A549 (cell line): ENCODE measurements at regions not wholly inside any gene's neighbourhood (a gene's known extent, or its start where the extent isn't known, plus 50 kb on each side); places are given as distances from the start of the nearest gene placed in this dataset.

Source experiments
- ATAC-seq, 2 experiments: fragments of 200-7000 bp in 1 of 2; fragments of >200 bp in 1 of 2; cut with Nextera tagmentation in 1 of 2; cut with Tn5 transposase in 1 of 2; 3 replicates each; pipeline versions ENCODE4 v1.8.0 to v1.9.1; 2018 to 2020; ENCODE audit warnings: mild to moderate bottlenecking in 1 of 2, moderate library complexity in 1 of 2
- CTCF ChIA-PET: fragments of 300-600 bp; sonication (Branson Sonifier 250); formaldehyde crosslinking; extraction: SDS; loops from one replicate; lab custom pipeline; 2021; ENCODE audit warnings: antibody characterized with exemption, inconsistent platforms; lab: Yijun Ruan, JAX
- POLR2A ChIA-PET: fragments of 350-600 bp; formaldehyde crosslinking; extraction: SDS; loops from one replicate; lab custom pipeline; 2021; ENCODE audit warnings: antibody characterized with exemption, inconsistent platforms; lab: Yijun Ruan, JAX
- DNase-seq, 2 experiments: peaks; one replicate each; pipeline versions ENCODE4 v3.0.0 to v3.0.0-alpha.2; 2011 to 2016; ENCODE audit warnings: low read depth in 1 of 2, low spot score in 1 of 2
- FAIRE-seq: peaks from 2 replicates; lab custom pipeline; 2011; peaks lifted over from hg19 to GRCh38; lab: Jason Lieb, UNC
- H3K27ac ChIP-seq, 2 experiments: fragments of >200 bp; sonication (Bioruptor Twin); formaldehyde crosslinking; 3 replicates each; pipeline ENCODE4 v1.5.1; 2016 to 2017
- H3K4me1 ChIP-seq: fragments of >200 bp; sonication (Bioruptor Twin); formaldehyde crosslinking; 3 replicates; pipeline ENCODE4 v1.6.1; 2016
- H3K4me2 ChIP-seq: fragments of >200 bp; sonication (Bioruptor Twin); formaldehyde crosslinking; 3 replicates; pipeline ENCODE4 v1.6.1; 2016
- H3K4me3 ChIP-seq: fragments of >200 bp; sonication (Bioruptor Twin); formaldehyde crosslinking; 3 replicates; pipeline ENCODE4 v1.5.1; 2016
- H3K9me3 ChIP-seq: fragments of >200 bp; sonication (Bioruptor Twin); formaldehyde crosslinking; 3 replicates; pipeline ENCODE4 v1.6.1; 2016
- CEBPB ChIP-seq, 2 experiments: fragments of >200 bp in 1 of 2; sonication (Bioruptor Twin) in 1 of 2; formaldehyde crosslinking in 1 of 2; IDR thresholded peaks; 2 replicates each; pipeline ENCODE4 v1.6.1; 2012 to 2016
- CHD4 ChIP-seq: fragments of 200-600 bp; sonication (generic); IDR thresholded peaks from 2 replicates; pipeline ENCODE4 v1.6.1; 2016; ENCODE audit warnings: antibody characterized with exemption, mild to moderate bottlenecking, borderline replicate concordance
- EHF ChIP-seq: fragments of 250-450 bp; sonication (Bioruptor Pico); IDR thresholded peaks from 2 replicates; pipeline ENCODE4 v1.5.0; 2020; ENCODE audit warnings: mild to moderate bottlenecking
- EHMT2 ChIP-seq: fragments of 200-600 bp; sonication (generic); IDR thresholded peaks from 2 replicates; pipeline ENCODE4 v1.6.1; 2016; ENCODE audit warnings: antibody characterized with exemption, low read depth, mild to moderate bottlenecking, moderate library complexity
- FOSB ChIP-seq: fragments of 250-450 bp; sonication (Bioruptor Pico); IDR thresholded peaks from 2 replicates; pipeline ENCODE4 v1.5.0; 2020; ENCODE audit warnings: mild to moderate bottlenecking, moderate library complexity
- FOXS1 ChIP-seq: fragments of 250-450 bp; sonication (Bioruptor Pico); IDR thresholded peaks from 2 replicates; pipeline ENCODE4 v1.5.0; 2020; ENCODE audit warnings: mild to moderate bottlenecking, moderate library complexity
- HDAC2 ChIP-seq: fragments of 200-600 bp; sonication (generic); IDR thresholded peaks from 2 replicates; pipeline ENCODE4 v1.6.1; 2016
- HOXA7 ChIP-seq: fragments of 250-450 bp; sonication (Bioruptor Pico); IDR thresholded peaks from 2 replicates; pipeline ENCODE4 v1.5.0; 2020; ENCODE audit warnings: mild to moderate bottlenecking, moderate library complexity
- HOXB13 ChIP-seq: fragments of 250-450 bp; sonication (Bioruptor Pico); IDR thresholded peaks from 2 replicates; pipeline ENCODE4 v1.5.0; 2020; ENCODE audit warnings: low read depth, mild to moderate bottlenecking, moderate library complexity
- HOXB5 ChIP-seq: fragments of 250-450 bp; sonication (Bioruptor Pico); IDR thresholded peaks from 2 replicates; pipeline ENCODE4 v1.5.0; 2020; ENCODE audit warnings: mild to moderate bottlenecking, moderate library complexity
- MAFK ChIP-seq: fragments of 450-650 bp; IDR thresholded peaks from 2 replicates; pipeline ENCODE4 v1.6.1; 2014; ENCODE audit not compliant: partially characterized antibody
- MYC ChIP-seq: IDR thresholded peaks from 2 replicates; pipeline ENCODE4 v1.6.1; 2012; ENCODE audit warnings: mild to moderate bottlenecking, inconsistent platforms, low read length, improper control_type of control experiment, borderline replicate concordance
- NPAS2 ChIP-seq: fragments of 250-450 bp; sonication (Bioruptor Pico); IDR thresholded peaks from 2 replicates; pipeline ENCODE4 v1.8.0; 2022; ENCODE audit warnings: mild to moderate bottlenecking, moderate library complexity, borderline replicate concordance
- NR3C1 ChIP-seq: fragments of >200 bp; sonication (Bioruptor Twin); formaldehyde crosslinking; IDR thresholded peaks from 3 replicates; pipeline ENCODE4 v1.6.1; 2017
- PHF8 ChIP-seq: fragments of 200-600 bp; sonication (generic); IDR thresholded peaks from 2 replicates; pipeline ENCODE4 v1.6.1; 2016; ENCODE audit warnings: low read depth, mild to moderate bottlenecking, antibody characterized with exemption, moderate library complexity, borderline replicate concordance
- POLR2A ChIP-seq: IDR thresholded peaks from 2 replicates; pipeline ENCODE4 v1.6.1; 2012; ENCODE audit warnings: mild to moderate bottlenecking, low read length
- POLR2AphosphoS2 ChIP-seq: conservative IDR thresholded peaks from 2 replicates; pipeline ENCODE4 v1.6.1; 2012; ENCODE audit warnings: low read length, improper control_type of control experiment, inconsistent platforms
- RCOR1 ChIP-seq: fragments of 150-350 bp; IDR thresholded peaks from 2 replicates; pipeline ENCODE4 v1.6.1; 2014; ENCODE audit warnings: antibody characterized with exemption, low read length, low read depth
- RNF2 ChIP-seq: fragments of 200-600 bp; sonication (generic); IDR thresholded peaks from 2 replicates; pipeline ENCODE4 v1.6.1; 2016; ENCODE audit warnings: low read depth, mild to moderate bottlenecking, antibody characterized with exemption, moderate library complexity, borderline replicate concordance
- SMC3 ChIP-seq: fragments of >200 bp; sonication (Bioruptor Twin); formaldehyde crosslinking; IDR thresholded peaks from 3 replicates; pipeline ENCODE4 v1.6.1; 2018; ENCODE audit warnings: inconsistent platforms
- ZNF302 ChIP-seq: fragments of 250-450 bp; sonication (Bioruptor Pico); IDR thresholded peaks from 2 replicates; pipeline ENCODE4 v1.9.0; 2021; ENCODE audit warnings: inconsistent platforms, mild to moderate bottlenecking, moderate library complexity
- ZSCAN20 ChIP-seq: fragments of 250-450 bp; sonication (Bioruptor Pico); IDR thresholded peaks from 2 replicates; pipeline ENCODE4 v1.8.0; 2022; ENCODE audit warnings: mild to moderate bottlenecking, moderate library complexity
- WGBS: methylation state at CpG from one replicate; pipeline ENCODE4 v1.1.6; 2017; ENCODE audit errors: missing lambda C conversion rate; 5-methylcytosine and 5-hydroxymethylcytosine counted together
- TF ChIP-seq, protein P1 (sequence below): IDR thresholded peaks from 2 replicates; pipeline ENCODE4 v1.6.1; 2012; ENCODE audit warnings: low read depth, borderline replicate concordance
- TF ChIP-seq, protein P2 (sequence below): fragments of 150-350 bp; IDR thresholded peaks from 2 replicates; pipeline ENCODE4 v1.6.1; 2014; ENCODE audit warnings: low read depth, mild to moderate bottlenecking, low read length
- TF ChIP-seq, protein P3 (sequence below): fragments of 250-450 bp; sonication (Bioruptor Pico); IDR thresholded peaks from 2 replicates; pipeline ENCODE4 v1.5.0; 2020; ENCODE audit warnings: low read depth, mild to moderate bottlenecking, moderate library complexity
- TF ChIP-seq, protein P4 (sequence below): IDR thresholded peaks from 2 replicates; pipeline ENCODE4 v1.6.1; 2012
- TF ChIP-seq, protein P5 (sequence below): fragments of >200 bp; sonication (Bioruptor Twin); formaldehyde crosslinking; IDR thresholded peaks from 3 replicates; pipeline ENCODE4 v1.5.1; 2016
- TF ChIP-seq, protein P6 (sequence below): fragments of 250-450 bp; sonication (Bioruptor Pico); IDR thresholded peaks from 2 replicates; pipeline ENCODE4 v1.5.0; 2021; ENCODE audit warnings: mild to moderate bottlenecking, moderate library complexity, borderline replicate concordance
- TF ChIP-seq, protein P7 (sequence below): fragments of >200 bp; sonication (Bioruptor Twin); formaldehyde crosslinking; IDR thresholded peaks from 3 replicates; pipeline ENCODE4 v1.6.1; 2016
- TF ChIP-seq, protein P8 (sequence below): IDR thresholded peaks from 2 replicates; pipeline ENCODE4 v1.6.1; 2012

DNA sequence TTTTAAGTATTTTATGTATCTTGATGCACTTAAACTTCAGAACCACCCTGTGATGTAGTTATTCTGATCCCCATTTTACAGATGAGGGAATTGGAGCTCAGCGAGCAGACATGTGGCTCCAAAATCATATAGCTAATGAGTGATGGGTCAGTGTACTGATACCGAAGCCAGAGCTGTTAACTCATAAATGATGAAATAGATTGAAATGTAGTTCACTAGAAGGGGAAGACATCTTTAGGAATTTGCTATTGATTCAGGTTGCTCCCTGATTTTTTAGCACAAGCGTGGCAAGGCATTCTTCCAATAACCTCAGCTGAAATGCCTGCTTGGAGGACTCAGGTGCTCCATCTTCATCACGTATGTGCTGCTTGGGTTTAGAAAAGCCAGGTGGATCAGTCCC lies 228.8 kb downstream of the PTEN start:
- H3K4me1 ChIP-seq, result no peaks in the 10 kb centered on the region
- CTCF ChIA-PET, result interaction anchor here (1.3 kb wide), 1 partner anchor 29 kb away, joined by 3 read pairs; no protein-coding TSS in a partner anchor
- 86% methylated on average over 4 of the region's 4 CpGs for WGBS

DNA sequence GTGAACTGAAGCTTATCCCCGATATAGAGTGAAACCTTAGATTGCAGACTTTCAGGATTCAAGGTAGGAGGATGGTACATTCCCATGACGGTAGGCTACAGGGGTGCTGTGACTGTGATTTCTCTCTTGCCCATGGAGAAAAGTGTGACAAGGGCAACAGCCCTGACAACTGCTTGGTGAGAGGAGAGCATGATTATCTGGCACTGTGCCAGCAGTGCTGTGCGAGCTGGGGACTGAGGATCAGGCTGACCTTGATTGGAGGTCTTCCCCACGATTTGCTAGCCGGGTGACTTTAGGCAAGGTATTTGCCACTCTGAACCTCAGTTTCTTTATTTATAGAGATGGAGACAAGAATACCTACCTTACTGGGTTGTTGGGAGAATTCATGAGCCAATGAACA lies 229.5 kb downstream of the PTEN start:
- Histone ChIP-seq H3K4me3 (no peak overlapping the region), H3K9me3 (no peaks in the 10 kb centered on the region), H3K4me1 (no peaks in the 10 kb centered on the region), H3K4me2 (no peak overlapping the region), H3K27ac (no peak overlapping the region)
- ChIA-PET POLR2A (no interaction called here), CTCF (no interaction called here)
- FAIRE-seq (no peak), ATAC-seq (no peak), DNase-seq (no peak)
- WGBS, result 79% methylated on average over 5 of the region's 5 CpGs
- TF ChIP-seq, protein P1, sequence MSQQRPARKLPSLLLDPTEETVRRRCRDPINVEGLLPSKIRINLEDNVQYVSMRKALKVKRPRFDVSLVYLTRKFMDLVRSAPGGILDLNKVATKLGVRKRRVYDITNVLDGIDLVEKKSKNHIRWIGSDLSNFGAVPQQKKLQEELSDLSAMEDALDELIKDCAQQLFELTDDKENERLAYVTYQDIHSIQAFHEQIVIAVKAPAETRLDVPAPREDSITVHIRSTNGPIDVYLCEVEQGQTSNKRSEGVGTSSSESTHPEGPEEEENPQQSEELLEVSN, result no peak
- TF ChIP-seq, protein P2, sequence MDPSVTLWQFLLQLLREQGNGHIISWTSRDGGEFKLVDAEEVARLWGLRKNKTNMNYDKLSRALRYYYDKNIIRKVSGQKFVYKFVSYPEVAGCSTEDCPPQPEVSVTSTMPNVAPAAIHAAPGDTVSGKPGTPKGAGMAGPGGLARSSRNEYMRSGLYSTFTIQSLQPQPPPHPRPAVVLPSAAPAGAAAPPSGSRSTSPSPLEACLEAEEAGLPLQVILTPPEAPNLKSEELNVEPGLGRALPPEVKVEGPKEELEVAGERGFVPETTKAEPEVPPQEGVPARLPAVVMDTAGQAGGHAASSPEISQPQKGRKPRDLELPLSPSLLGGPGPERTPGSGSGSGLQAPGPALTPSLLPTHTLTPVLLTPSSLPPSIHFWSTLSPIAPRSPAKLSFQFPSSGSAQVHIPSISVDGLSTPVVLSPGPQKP, result no peak
- TF ChIP-seq NPAS2 (CRISPR knock-in tag) (no peak), HDAC2 (no peak), HOXB5 (CRISPR knock-in tag) (no peak), POLR2AphosphoS2 (no peak), FOSB (CRISPR knock-in tag) (no peak), POLR2A (no peak), NR3C1 (no peak), ZNF302 (CRISPR knock-in tag) (no peak), EHF (no peak), EHMT2 (no peak)
- TF ChIP-seq, protein P3, sequence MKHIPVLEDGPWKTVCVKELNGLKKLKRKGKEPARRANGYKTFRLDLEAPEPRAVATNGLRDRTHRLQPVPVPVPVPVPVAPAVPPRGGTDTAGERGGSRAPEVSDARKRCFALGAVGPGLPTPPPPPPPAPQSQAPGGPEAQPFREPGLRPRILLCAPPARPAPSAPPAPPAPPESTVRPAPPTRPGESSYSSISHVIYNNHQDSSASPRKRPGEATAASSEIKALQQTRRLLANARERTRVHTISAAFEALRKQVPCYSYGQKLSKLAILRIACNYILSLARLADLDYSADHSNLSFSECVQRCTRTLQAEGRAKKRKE, result no peak
- TF ChIP-seq, protein P4, sequence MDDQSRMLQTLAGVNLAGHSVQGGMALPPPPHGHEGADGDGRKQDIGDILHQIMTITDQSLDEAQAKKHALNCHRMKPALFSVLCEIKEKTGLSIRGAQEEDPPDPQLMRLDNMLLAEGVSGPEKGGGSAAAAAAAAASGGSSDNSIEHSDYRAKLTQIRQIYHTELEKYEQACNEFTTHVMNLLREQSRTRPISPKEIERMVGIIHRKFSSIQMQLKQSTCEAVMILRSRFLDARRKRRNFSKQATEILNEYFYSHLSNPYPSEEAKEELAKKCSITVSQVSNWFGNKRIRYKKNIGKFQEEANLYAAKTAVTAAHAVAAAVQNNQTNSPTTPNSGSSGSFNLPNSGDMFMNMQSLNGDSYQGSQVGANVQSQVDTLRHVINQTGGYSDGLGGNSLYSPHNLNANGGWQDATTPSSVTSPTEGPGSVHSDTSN, result no peak

More for the DNA sequence above, 228.8 kb downstream of the PTEN start:
- Histone ChIP-seq H3K9me3 (no peaks in the 10 kb centered on the region), H3K4me3 (no peak overlapping the region)
- FAIRE-seq, result no peak
- POLR2A ChIA-PET, result no interaction called here
- no peak for ATAC-seq
- TF ChIP-seq, protein P5, sequence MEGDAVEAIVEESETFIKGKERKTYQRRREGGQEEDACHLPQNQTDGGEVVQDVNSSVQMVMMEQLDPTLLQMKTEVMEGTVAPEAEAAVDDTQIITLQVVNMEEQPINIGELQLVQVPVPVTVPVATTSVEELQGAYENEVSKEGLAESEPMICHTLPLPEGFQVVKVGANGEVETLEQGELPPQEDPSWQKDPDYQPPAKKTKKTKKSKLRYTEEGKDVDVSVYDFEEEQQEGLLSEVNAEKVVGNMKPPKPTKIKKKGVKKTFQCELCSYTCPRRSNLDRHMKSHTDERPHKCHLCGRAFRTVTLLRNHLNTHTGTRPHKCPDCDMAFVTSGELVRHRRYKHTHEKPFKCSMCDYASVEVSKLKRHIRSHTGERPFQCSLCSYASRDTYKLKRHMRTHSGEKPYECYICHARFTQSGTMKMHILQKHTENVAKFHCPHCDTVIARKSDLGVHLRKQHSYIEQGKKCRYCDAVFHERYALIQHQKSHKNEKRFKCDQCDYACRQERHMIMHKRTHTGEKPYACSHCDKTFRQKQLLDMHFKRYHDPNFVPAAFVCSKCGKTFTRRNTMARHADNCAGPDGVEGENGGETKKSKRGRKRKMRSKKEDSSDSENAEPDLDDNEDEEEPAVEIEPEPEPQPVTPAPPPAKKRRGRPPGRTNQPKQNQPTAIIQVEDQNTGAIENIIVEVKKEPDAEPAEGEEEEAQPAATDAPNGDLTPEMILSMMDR, result no peak
- TF ChIP-seq RNF2, result no peak
- TF ChIP-seq, protein P6, sequence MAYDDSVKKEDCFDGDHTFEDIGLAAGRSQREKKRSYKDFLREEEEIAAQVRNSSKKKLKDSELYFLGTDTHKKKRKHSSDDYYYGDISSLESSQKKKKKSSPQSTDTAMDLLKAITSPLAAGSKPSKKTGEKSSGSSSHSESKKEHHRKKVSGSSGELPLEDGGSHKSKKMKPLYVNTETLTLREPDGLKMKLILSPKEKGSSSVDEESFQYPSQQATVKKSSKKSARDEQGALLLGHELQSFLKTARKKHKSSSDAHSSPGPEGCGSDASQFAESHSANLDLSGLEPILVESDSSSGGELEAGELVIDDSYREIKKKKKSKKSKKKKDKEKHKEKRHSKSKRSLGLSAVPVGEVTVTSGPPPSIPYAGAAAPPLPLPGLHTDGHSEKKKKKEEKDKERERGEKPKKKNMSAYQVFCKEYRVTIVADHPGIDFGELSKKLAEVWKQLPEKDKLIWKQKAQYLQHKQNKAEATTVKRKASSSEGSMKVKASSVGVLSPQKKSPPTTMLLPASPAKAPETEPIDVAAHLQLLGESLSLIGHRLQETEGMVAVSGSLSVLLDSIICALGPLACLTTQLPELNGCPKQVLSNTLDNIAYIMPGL (CRISPR knock-in tag), result no peak
- TF ChIP-seq, protein P7, sequence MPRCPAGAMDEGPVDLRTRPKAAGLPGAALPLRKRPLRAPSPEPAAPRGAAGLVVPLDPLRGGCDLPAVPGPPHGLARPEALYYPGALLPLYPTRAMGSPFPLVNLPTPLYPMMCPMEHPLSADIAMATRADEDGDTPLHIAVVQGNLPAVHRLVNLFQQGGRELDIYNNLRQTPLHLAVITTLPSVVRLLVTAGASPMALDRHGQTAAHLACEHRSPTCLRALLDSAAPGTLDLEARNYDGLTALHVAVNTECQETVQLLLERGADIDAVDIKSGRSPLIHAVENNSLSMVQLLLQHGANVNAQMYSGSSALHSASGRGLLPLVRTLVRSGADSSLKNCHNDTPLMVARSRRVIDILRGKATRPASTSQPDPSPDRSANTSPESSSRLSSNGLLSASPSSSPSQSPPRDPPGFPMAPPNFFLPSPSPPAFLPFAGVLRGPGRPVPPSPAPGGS, result no peak
- no peak for TF ChIP-seq MAFK
- TF ChIP-seq HOXA7 (CRISPR knock-in tag), result no peak
- TF ChIP-seq CEBPB (IDR thresholded peaks at IDR 0.05), result no peak
- no peak for TF ChIP-seq HOXB5 (CRISPR knock-in tag)
- TF ChIP-seq EHMT2, result no peak
- TF ChIP-seq ZSCAN20 (CRISPR knock-in tag), result no peak
- no peak for TF ChIP-seq PHF8
- no peak for TF ChIP-seq FOXS1
- no peak for TF ChIP-seq POLR2A
- TF ChIP-seq CHD4, result no peak
- TF ChIP-seq SMC3, result no peak
- TF ChIP-seq MYC, result no peak
- no peak for TF ChIP-seq HOXB13 (CRISPR knock-in tag)
- TF ChIP-seq, protein P8, sequence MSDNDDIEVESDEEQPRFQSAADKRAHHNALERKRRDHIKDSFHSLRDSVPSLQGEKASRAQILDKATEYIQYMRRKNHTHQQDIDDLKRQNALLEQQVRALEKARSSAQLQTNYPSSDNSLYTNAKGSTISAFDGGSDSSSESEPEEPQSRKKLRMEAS, result no peak
- TF ChIP-seq RCOR1, result no peak
- TF ChIP-seq, all 56 proteins: peak for 0
- no peak overlapping the region for H3K4me2 ChIP-seq
- no peak for DNase-seq
- no peak overlapping the region for H3K27ac ChIP-seq
